ENCODE measurements at regions not wholly inside any gene's neighbourhood (a gene's known extent, or its start where the extent isn't known, plus 50 kb on each side); places are given as distances from the start of the nearest gene placed in this dataset.

GRCh38 chr4:116788723-116789122 is 296.7 kb downstream of the TRAM1L1 start:
- no peak for DNase-seq
- Histone ChIP-seq H3K4me1 (ENCODE audit: insufficient read depth, low read length) (no peaks in the 10 kb centered on the region), H3K9me3 (ENCODE audit: control insufficient read depth in 1 of 2, insufficient read depth in 1 of 2, low read length in 2 of 2) (no peaks in the 10 kb centered on the region), H3K36me3 (ENCODE audit: insufficient read depth, low read length) (no peaks in the 10 kb centered on the region), H3K27ac (ENCODE audit: low read depth in 1 of 2, low read length in 2 of 2) (no peak overlapping the region), H3K27me3 (ENCODE audit: control insufficient read depth in 1 of 2, insufficient read depth in 2 of 2, low read length in 2 of 2) (no peaks in the 10 kb centered on the region), H3K4me3 (ENCODE audit: low read length) (no peak overlapping the region)
- no peaks in the 10 kb centered on the region for H3K4me1 Mint-ChIP-seq (ENCODE audit: low read depth)
- no peak overlapping the region for H3K4me3 Mint-ChIP-seq
- intact Hi-C loops (cut with DNase I, micrococcal nuclease) = no loop called here
- ChIA-PET POLR2A (no interaction called here), CTCF (no interaction called here)
- ATAC-seq (ENCODE audit: poor library complexity) = no peak
- H3K27ac Mint-ChIP-seq = no peak overlapping the region
- no peak for TF ChIP-seq CTCF (IDR thresholded peaks at IDR 0.05)
- H3K9me3 Mint-ChIP-seq = peaks cover 4% of the 10 kb centered on the region
- H3K27me3 Mint-ChIP-seq = no peaks in the 10 kb centered on the region
- H3K36me3 Mint-ChIP-seq (ENCODE audit: low read depth) = no peaks in the 10 kb centered on the region

- Mint-ChIP-seq H3K9me3 (peaks cover 2% of the 10 kb centered on the region), H3K4me3 (no peak overlapping the region), H3K4me1 (ENCODE audit: low read depth) (no peaks in the 10 kb centered on the region), H3K27ac (no peak overlapping the region), H3K36me3 (ENCODE audit: low read depth) (no peaks in the 10 kb centered on the region), H3K27me3 (no peaks in the 10 kb centered on the region)
- ChIA-PET CTCF (no interaction called here), POLR2A (no interaction called here)
- H3K9me3 ChIP-seq (ENCODE audit: control insufficient read depth in 1 of 2, insufficient read depth in 1 of 2, low read length in 2 of 2) = no peaks in the 10 kb centered on the region
- H3K36me3 ChIP-seq (ENCODE audit: insufficient read depth, low read length) = no peaks in the 10 kb centered on the region
- DNase-seq (no peak), ATAC-seq (ENCODE audit: poor library complexity) (no peak)
- intact Hi-C loops (cut with DNase I, micrococcal nuclease) = no loop called here
- H3K27me3 ChIP-seq (ENCODE audit: control insufficient read depth in 1 of 2, insufficient read depth in 2 of 2, low read length in 2 of 2) = no peaks in the 10 kb centered on the region
- H3K4me3 ChIP-seq (ENCODE audit: low read length) = no peak overlapping the region
- no peaks in the 10 kb centered on the region for H3K4me1 ChIP-seq (ENCODE audit: insufficient read depth, low read length)
- TF ChIP-seq CTCF (IDR thresholded peaks at IDR 0.05) = no peak
- H3K27ac ChIP-seq (ENCODE audit: low read depth in 1 of 2, low read length in 2 of 2) = no peak overlapping the region
These were observed 330.3 kb downstream of the TRAM1L1 start for GRCh38 chr4:116755051-116755450.

GRCh38 chr4:116752027-116752426 is 333.3 kb downstream of the TRAM1L1 start:
- no peak for TF ChIP-seq CTCF (IDR thresholded peaks at IDR 0.05)
- no peak for ATAC-seq (ENCODE audit: poor library complexity)
- Mint-ChIP-seq H3K4me3 (no peak overlapping the region), H3K27me3 (no peaks in the 10 kb centered on the region), H3K27ac (no peak overlapping the region), H3K36me3 (ENCODE audit: low read depth) (no peaks in the 10 kb centered on the region), H3K9me3 (peaks cover 2% of the 10 kb centered on the region), H3K4me1 (ENCODE audit: low read depth) (no peaks in the 10 kb centered on the region)
- Histone ChIP-seq H3K27ac (ENCODE audit: low read depth in 1 of 2, low read length in 2 of 2) (no peak overlapping the region), H3K4me3 (ENCODE audit: low read length) (no peak overlapping the region), H3K9me3 (ENCODE audit: control insufficient read depth in 1 of 2, insufficient read depth in 1 of 2, low read length in 2 of 2) (peaks cover 0 to 3% of the 10 kb centered on the region in 2 experiments), H3K4me1 (ENCODE audit: insufficient read depth, low read length) (no peaks in the 10 kb centered on the region), H3K27me3 (ENCODE audit: control insufficient read depth in 1 of 2, insufficient read depth in 2 of 2, low read length in 2 of 2) (no peaks in the 10 kb centered on the region), H3K36me3 (ENCODE audit: insufficient read depth, low read length) (no peaks in the 10 kb centered on the region)
- intact Hi-C loops (cut with DNase I, micrococcal nuclease) = no loop called here
- no peak for DNase-seq
- ChIA-PET CTCF (no interaction called here), POLR2A (no interaction called here)
